ENCODE measurements at regions not wholly inside any gene's neighbourhood (a gene's known extent, or its start where the extent isn't known, plus 50 kb on each side); places are given as distances from the start of the nearest gene placed in this dataset.

DNA sequence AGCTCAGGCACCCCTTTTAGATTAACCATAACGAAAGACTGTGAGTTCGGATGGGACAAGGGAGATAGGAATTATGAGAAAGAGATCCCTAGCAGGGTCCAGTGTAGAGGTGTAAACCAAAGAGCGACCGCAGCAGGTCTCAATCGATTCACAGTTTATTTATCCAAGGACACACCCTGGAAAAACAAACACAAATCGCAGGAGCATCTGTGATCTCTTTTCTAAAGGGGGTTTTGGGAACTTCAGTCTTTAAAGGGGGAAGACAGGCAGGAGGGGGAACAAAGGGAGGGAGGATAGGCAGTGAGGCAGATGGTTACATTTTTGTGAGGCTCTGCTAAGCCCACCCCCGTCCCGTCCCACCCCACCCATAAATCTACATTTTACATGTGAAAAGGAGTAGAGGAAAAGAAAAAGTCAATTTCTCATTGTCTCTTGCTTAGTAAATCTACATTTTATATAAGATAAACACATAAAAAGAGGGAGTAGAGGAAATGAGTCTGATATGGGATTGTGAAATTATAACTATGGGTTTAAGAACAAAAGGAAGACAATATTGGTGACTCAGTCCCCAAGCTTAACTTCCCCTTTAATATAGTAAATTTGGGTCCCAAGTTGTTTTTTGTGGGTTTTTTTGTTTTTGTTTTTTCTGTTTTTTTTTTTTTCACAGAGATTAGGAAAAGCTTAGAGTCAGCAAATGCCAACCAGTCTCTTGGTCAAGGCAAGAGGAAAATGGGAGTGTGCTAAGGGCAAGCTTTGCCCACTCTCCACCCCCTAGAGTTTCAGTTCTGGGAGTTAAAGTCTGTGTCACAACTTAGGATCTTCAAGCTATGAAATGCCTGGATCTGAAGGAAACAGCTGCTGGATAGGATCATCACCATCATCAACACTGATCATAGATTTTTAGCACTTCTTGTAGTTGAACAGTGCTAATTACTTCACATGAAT lies 160.9 kb upstream of the CDH5 start:
- Histone ChIP-seq H3K27me3 (ENCODE audit: control insufficient read depth, insufficient read depth, low read length) (no peaks in the 10 kb centered on the region), H3K4me3 (ENCODE audit: low read depth, low read length) (no peak overlapping the region), H3K36me3 (ENCODE audit: control insufficient read depth, insufficient read depth, low read length) (no peaks in the 10 kb centered on the region)
- DNase-seq (ENCODE audit: low read depth) (peak; percentile 57), FAIRE-seq (no peak)
- TF ChIP-seq, protein P1, sequence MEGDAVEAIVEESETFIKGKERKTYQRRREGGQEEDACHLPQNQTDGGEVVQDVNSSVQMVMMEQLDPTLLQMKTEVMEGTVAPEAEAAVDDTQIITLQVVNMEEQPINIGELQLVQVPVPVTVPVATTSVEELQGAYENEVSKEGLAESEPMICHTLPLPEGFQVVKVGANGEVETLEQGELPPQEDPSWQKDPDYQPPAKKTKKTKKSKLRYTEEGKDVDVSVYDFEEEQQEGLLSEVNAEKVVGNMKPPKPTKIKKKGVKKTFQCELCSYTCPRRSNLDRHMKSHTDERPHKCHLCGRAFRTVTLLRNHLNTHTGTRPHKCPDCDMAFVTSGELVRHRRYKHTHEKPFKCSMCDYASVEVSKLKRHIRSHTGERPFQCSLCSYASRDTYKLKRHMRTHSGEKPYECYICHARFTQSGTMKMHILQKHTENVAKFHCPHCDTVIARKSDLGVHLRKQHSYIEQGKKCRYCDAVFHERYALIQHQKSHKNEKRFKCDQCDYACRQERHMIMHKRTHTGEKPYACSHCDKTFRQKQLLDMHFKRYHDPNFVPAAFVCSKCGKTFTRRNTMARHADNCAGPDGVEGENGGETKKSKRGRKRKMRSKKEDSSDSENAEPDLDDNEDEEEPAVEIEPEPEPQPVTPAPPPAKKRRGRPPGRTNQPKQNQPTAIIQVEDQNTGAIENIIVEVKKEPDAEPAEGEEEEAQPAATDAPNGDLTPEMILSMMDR (IDR thresholded peaks at IDR 0.05; ENCODE audit: insufficient read depth, low read length, severe bottlenecking): no peak

DNA sequence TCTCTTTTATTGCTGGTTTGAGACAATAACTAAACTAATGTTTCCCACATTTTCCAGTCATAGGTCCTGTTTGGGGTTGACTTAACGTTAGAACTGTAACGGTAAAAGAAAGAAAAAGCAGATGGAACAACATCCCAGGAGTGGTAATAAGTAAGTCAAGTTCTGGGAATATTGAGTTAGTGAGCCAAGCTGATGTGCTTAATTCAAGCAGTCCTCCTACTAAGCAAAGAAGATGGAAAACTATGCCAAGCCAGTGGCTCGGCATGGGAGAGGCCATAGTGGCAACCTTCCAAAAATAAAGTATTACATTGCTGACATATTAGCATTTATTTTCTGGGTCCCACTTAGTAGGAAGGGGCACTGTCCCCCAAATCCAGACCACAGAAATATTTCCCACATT lies 161.7 kb upstream of the CDH5 start:
- TF ChIP-seq, protein P1 (IDR thresholded peaks at IDR 0.05; ENCODE audit: insufficient read depth, low read length, severe bottlenecking): no peak
- DNase-seq (ENCODE audit: low read depth) (no peak), FAIRE-seq (no peak)
- Histone ChIP-seq H3K4me3 (ENCODE audit: low read depth, low read length) (no peak overlapping the region), H3K36me3 (ENCODE audit: control insufficient read depth, insufficient read depth, low read length) (no peaks in the 10 kb centered on the region), H3K27me3 (ENCODE audit: control insufficient read depth, insufficient read depth, low read length) (no peaks in the 10 kb centered on the region)

DNA sequence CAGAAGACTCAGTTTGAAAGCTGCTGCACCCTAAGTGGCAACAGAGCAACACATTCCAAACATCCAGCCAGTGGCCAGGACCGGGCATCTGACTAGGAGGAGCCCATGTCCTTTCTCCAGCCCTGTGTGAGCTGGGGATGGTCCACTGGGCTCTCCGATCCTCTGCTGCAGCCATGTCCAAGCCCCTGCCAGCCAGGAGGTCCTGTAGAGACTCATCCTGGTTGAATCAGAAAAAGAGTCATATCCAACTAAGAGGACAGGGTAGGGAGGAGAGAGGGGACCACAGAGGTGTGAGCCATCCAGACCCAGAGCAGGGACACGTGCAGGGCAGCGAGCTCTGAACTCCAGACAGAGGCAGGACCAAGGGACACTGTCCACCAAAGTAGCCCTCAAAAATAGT lies 163.0 kb upstream of the CDH5 start:
- FAIRE-seq (no peak), DNase-seq (ENCODE audit: low read depth) (no peak)
- Histone ChIP-seq H3K36me3 (ENCODE audit: control insufficient read depth, insufficient read depth, low read length) (no peaks in the 10 kb centered on the region), H3K27me3 (ENCODE audit: control insufficient read depth, insufficient read depth, low read length) (no peaks in the 10 kb centered on the region), H3K4me3 (ENCODE audit: low read depth, low read length) (no peak overlapping the region)
- TF ChIP-seq, protein P1 (IDR thresholded peaks at IDR 0.05; ENCODE audit: insufficient read depth, low read length, severe bottlenecking): no peak

DNA sequence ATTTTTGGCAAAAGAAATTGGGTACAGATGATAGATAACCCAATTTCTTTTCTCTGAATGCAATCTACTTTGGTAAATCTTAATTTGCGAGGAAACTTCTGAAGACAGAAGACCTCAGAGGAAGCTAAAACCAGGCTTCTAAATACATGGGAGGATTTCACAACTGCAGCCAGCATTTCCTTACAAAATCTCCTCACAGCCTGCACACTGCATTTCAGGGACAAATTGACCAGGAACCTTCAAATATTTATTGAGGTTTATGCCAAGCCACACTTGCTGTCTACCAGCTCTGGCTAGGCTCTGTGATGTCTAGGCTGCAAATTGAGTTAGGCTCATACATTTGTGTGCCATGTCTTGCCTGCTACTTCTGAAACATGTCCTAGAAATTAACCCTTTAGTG lies 167.3 kb upstream of the CDH5 start:
- DNase-seq (ENCODE audit: low read depth): no peak

DNA sequence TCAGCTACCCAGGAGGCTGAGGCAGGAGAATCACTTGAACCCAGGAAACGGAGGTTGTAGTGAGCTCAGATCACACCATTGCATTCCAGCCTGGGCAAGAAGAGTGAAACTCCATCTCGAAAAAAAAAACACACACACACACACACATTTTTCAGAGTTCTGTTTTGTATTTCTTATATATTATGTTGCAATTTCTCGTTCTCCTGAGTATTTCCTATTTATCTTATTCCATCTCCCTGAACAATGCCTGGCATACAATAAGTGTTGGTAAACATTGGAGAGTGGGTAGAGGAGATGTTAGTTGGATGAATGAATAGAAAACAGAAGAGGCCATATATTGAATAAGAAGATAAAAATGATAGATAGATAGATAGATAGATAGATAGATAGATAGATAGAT lies 167.8 kb upstream of the CDH5 start:
- TF ChIP-seq, protein P1 (IDR thresholded peaks at IDR 0.05; ENCODE audit: insufficient read depth, low read length, severe bottlenecking): no peak
- DNase-seq (ENCODE audit: low read depth) (no peak), FAIRE-seq (no peak)
- Histone ChIP-seq H3K36me3 (ENCODE audit: control insufficient read depth, insufficient read depth, low read length) (no peaks in the 10 kb centered on the region), H3K27me3 (ENCODE audit: control insufficient read depth, insufficient read depth, low read length) (no peaks in the 10 kb centered on the region), H3K4me3 (ENCODE audit: low read depth, low read length) (no peak overlapping the region)

More for the DNA sequence above, 167.3 kb upstream of the CDH5 start:
- Histone ChIP-seq H3K36me3 (ENCODE audit: control insufficient read depth, insufficient read depth, low read length) (no peaks in the 10 kb centered on the region), H3K27me3 (ENCODE audit: control insufficient read depth, insufficient read depth, low read length) (no peaks in the 10 kb centered on the region), H3K4me3 (ENCODE audit: low read depth, low read length) (no peak overlapping the region)
- no peak for FAIRE-seq
- TF ChIP-seq, protein P1 (IDR thresholded peaks at IDR 0.05; ENCODE audit: insufficient read depth, low read length, severe bottlenecking): no peak

Measured in bronchial epithelial cell (primary cell).